Sigmoid colon (tissue), 4 donors: ENCODE measurements at regions not wholly inside any gene's neighbourhood (a gene's known extent, or its start where the extent isn't known, plus 50 kb on each side); places are given as distances from the start of the nearest gene placed in this dataset.

Source experiments
- CTCF ChIP-seq, 4 experiments: fragments of 450-650 bp in 3 of 4; fragments of 200-600 bp in 1 of 4; IDR thresholded peaks; one replicate each; pipeline ENCODE4 v1.5.1; 2016 to 2019; ENCODE audit warnings: antibody characterized with exemption in 4 of 4, mild to moderate bottlenecking in 3 of 4, moderate library complexity in 2 of 4
- EP300 ChIP-seq, 4 donors: sonication (generic); formaldehyde crosslinking; IDR thresholded peaks; one replicate each; pipeline ENCODE4 v1.6.1; 2017; ENCODE audit warnings: antibody characterized with exemption in 4 of 4
- POLR2A ChIP-seq, 2 donors: fragments of 450-650 bp; IDR thresholded peaks; one replicate each; pipeline ENCODE4 v1.6.1; 2016; ENCODE audit warnings: antibody characterized with exemption in 2 of 2, mild to moderate bottlenecking in 2 of 2, moderate library complexity in 2 of 2
- POLR2AphosphoS5 ChIP-seq, 4 donors: sonication (generic); formaldehyde crosslinking; IDR thresholded peaks; one replicate each; pipeline ENCODE4 v1.6.1; 2017; ENCODE audit warnings: antibody characterized with exemption in 4 of 4

DNA sequence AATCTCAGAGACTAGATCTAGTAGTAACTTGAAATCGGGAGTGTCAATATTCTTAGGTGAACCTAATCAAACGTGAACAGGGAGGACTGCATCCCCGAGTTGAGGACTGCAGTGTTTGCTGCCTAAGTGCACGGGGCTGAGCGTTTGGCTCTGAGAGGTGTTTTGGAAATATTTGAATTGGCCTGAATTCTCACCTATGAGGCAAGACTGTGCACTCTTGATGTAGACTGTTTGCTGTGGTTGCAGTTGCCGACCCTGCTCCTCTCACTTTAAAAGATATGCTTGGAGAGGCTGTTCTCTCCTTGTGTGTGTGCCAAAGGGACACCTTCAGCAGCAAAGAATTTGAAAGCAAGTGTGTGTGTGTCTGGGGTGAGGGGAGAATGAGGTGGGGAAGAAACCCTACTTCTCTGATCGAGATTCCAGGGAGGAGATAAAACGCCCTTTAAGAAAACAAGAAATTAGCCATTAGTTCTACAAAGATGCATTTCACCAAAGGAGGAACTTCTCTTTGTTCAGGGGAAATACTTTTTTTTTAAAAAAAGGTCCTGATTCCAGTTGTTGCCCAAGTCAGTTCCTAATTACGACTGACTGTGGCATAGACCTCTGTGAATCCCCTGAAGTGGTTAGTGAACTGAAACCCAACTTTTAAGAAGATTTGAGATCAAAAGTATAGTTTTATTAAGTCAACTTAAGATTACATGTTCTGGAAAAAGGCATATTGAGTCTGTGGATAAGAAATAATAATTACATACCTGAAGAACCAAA lies 106.6 kb downstream of the DYRK2 start:
- TF ChIP-seq POLR2A (IDR thresholded peaks at IDR 0.05) (no peak), CTCF (IDR thresholded peaks at IDR 0.05) (no peak), EP300 (IDR thresholded peaks at IDR 0.05) (no peak), POLR2AphosphoS5 (IDR thresholded peaks at IDR 0.05) (no peak)
